Hematopoietic multipotent progenitor cell treated with erythropoietin and hydrocortisone succinate and interleukin-3 and kit ligand, for 15 days (in vitro differentiated cells): ENCODE measurements at regions not wholly inside any gene's neighbourhood (a gene's known extent, or its start where the extent isn't known, plus 50 kb on each side); places are given as distances from the start of the nearest gene placed in this dataset.

Source experiments
- DNase-seq: peaks from one replicate; pipeline ENCODE4 v3.0.0-alpha.2; 2015; ENCODE audit warnings: low spot score

GRCh38 chr10:78774999-78775711 lies 293.6 kb upstream of the ZMIZ1 start:
- no peak for DNase-seq

GRCh38 chr10:78775891-78776290 lies 292.9 kb upstream of the ZMIZ1 start:
- no peak for DNase-seq

DNA sequence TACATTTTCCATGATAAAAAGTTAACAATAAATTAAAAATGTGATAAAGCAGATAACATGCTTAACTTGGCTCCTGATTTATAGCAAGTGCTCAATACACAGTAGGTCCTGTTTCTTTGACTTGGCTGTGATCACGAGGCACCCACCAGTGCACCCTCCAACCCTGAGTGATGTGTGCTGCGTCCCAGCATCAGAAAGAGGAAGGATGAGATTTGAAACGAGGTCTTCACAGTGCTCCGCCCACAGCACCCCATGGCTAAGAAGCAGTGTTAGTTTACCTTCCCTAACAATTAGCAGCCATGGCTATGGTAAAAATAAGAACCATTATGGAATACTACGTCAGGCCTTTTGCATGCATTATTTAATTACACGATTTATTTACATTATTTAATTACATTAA lies 292.0 kb upstream of the ZMIZ1 start:
- no peak for DNase-seq

DNA sequence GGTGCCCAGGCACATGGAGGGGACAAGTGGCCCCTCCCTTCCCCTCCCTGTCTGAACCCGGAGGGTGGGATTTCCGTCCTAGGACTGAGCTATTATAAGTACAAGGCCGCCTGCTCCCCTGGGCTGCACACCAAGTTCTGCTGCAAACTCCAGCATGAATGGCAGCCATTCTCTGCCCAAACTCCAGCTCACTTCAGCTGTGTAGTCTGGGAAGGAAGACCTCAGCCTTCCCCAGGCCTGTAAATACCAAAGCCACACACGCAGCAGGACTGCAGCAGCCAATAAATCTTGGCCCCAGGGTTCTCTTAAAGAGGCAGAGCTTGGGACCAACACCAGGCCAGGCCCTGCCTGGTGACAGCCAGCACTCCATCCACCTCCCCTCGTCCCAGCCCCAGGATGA lies 291.3 kb upstream of the ZMIZ1 start:
- DNase-seq, result no peak

DNA sequence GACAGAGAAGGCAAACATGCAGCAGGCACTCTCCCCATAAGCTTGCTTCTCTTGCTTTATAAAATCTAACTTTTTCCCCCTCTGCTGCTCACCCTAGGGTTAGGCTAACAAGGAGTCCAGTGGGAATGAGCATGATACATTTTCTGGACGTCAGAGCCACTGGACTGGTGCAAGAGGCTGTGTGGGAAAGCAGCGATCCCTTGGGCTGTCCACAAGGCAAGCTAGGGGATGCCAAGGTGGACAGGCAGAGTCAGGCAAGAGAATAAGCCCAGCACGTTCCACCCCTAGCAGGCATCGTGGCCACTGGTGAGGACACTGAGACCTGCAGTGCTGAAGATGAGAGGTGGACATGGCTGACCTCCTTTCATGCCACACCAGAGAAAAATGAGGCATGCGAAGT lies 290.9 kb upstream of the ZMIZ1 start:
- DNase-seq, result no peak

GRCh38 chr10:78778444-78779338 lies 290.1 kb upstream of the ZMIZ1 start:
- no peak for DNase-seq

DNA sequence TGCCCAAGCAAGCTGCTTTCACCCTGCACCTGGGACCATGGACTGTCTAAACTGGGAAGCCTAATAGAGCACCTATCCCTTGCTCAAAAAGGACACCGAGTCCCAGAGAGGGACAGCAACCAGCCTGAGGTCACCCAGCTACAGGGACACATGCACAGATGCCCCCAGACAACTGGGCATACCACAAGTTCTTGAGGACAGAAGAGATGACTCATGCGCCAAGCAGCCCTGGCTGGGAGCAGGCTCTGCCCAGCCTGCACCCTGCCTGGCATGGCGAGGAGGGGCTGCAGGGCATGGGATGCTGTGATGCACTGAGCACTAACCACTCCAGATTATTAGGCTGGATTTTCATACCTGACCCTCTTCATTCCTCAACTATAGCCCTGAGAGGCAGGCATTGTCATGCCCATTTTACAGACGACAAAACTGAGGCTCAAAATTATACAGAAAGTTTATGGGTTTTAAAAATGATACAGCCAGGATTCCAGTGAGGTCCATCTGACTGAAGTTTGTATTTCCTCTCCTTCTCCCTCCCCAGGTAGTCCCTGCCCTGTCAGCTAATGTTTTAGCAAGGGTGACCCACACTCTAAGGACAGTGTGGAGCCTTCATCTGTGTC lies 289.3 kb upstream of the ZMIZ1 start:
- no peak for DNase-seq

- DNase-seq, result no peak
These were observed 288.2 kb upstream of the ZMIZ1 start for GRCh38 chr10:78780551-78780961.

DNA sequence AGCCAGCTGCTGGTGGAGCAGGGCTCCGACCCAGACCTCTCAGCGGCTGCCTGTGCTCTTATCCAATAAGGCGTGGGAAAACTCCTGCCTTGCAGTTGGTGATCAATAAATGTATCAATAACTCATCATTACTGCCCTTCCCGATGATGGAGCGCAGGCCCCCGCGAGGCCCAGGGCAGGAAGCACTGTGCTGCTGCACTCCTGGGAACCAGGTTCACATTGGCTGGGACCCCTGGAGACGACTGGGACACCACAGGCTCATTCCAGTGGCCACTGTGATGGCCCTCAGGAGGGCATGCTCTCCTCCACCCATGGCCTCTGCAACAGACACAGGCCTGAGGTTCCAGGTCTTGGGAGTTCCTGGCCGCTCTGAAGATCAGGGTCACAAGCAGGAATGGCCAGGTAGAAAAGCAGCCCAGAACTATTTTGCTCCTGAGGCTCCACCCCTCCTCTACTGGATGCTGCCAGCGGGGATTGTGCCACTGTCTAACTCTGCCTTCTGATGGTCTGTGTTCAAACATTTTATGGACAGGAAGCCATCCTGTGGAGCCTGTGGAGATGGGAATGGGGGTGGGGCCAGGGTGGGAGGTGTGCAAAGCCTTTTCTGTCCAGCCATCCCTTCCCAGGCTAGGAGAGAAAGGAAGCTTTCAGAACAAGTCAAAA lies 287.4 kb upstream of the ZMIZ1 start:
- no peak for DNase-seq

- no peak for DNase-seq
These were observed 286.8 kb upstream of the ZMIZ1 start for GRCh38 chr10:78781991-78782390.

- DNase-seq, result no peak
These were observed 286.3 kb upstream of the ZMIZ1 start for GRCh38 chr10:78782441-78782840.

GRCh38 chr10:78783753-78784152 lies 285.0 kb upstream of the ZMIZ1 start:
- DNase-seq, result no peak

DNA sequence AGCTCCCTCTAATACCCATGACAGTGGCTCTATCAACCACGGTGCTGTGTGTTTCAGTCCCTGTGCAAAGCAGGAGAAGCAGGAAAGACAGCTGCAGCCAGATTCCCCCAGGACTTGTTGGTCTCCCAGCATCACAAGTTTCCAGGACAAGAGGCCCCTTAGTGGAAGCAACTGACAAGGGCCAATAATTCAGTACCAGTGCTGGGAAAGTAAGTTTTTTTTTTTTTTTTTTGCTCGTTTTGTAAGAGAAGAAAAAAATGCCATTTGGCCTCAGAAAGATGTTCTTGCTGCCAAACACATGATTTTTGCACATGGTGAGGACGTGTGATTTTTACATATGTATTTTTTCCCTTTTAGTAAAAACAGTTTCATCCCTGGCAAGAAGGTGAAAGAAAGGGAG lies 284.2 kb upstream of the ZMIZ1 start:
- no peak for DNase-seq

GRCh38 chr10:78785066-78785465 lies 283.7 kb upstream of the ZMIZ1 start:
- no peak for DNase-seq

DNA sequence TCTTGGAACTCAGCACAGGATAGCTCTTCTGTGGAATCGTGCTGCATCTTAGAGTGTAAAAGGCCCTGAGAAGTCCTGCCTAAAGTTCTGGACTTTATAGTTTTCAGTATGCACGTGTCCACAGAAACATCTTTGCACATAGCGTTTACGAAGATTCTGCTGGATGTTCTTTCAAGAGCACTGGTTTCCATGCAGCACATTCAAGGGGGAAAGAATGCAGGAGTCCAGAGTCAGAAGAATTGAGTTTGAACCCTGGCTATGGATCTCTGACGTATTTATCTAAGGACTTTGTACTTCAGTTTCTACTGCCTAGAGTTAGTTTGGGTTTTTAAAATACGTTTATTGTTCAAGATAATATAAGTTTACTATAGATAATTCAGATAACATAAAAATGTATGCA lies 282.8 kb upstream of the ZMIZ1 start:
- no peak for DNase-seq

DNA sequence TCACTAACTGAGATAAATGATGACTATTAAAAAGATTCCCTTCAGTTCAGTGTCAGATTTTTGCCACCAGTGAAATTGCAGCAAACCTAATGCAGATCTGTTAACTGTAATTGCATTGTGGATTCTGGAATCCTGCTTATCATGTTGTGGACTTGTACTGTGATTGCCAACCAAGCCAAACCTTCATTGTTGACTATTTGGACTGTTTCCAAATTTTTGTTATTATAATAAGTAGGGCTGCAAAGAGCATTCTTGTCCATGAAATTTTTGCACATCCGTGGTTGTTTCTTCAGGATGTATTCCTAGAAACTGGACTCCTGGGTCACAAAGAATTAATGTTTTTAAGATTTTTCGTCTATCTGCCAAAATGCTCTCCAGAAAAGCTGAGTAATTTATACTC lies 281.6 kb upstream of the ZMIZ1 start:
- DNase-seq, result no peak

- no peak for DNase-seq
These were observed 273.9 kb upstream of the ZMIZ1 start for GRCh38 chr10:78794736-78795455.

GRCh38 chr10:78798976-78799730 lies 269.6 kb upstream of the ZMIZ1 start:
- peak; percentile 3 for DNase-seq

GRCh38 chr10:78800006-78800405 lies 268.8 kb upstream of the ZMIZ1 start:
- no peak for DNase-seq

DNA sequence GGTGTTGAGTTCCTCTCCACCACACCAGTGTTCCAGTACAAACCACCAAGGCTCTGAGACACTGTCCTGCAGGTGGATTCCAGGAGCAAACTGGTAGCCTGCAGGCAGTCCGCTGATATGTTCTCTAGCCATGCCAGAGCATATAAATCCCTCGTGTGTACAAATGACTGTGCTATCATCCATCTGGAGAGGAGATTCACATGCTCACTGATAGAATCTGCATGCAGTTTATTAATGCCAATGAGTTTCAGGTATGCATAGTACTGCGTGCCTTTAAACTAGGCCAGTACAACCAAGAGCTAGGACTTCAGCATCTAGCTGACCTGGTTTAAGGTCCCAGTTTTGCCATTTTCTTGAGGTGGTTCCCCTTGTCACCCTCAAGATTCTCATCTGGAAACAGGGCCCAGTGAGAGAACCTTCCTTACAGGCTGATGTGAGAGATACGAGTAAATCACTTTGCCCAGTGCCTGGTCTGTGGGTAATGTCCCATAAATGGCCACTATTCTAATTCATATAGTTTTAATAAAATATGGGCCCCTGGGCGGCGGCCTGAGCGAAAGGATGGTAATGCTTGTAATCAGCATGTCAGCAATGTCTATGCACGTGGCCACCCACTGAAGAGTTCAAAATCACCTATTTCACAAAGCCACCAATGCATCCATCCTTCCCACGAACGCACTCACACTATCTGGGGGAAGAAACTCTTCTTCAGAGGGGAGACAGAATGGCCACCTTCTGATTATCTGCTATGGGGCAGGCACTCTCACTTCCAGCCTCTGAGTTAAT lies 268.0 kb upstream of the ZMIZ1 start:
- DNase-seq, result no peak
